Nephron (organoid): ENCODE measurements at regions not wholly inside any gene's neighbourhood (a gene's known extent, or its start where the extent isn't known, plus 50 kb on each side); places are given as distances from the start of the nearest gene placed in this dataset.

ENCODE experiments used
- H3K27ac Mint-ChIP-seq, 3 experiments: 2 replicates each; pipeline ENCODE4 v1.8.0; 2020; ENCODE audit warnings: mixed read lengths in 3 of 3, mild to moderate bottlenecking in 2 of 3, moderate library complexity in 1 of 3
- H3K27me3 Mint-ChIP-seq: 2 replicates; pipeline ENCODE4 v1.8.0; 2021; ENCODE audit warnings: low read depth, mild to moderate bottlenecking, moderate library complexity, mixed read lengths
- H3K36me3 Mint-ChIP-seq: 2 replicates; pipeline ENCODE4 v1.8.0; 2020; ENCODE audit warnings: low read depth, mixed read lengths
- H3K4me1 Mint-ChIP-seq: 2 replicates; pipeline ENCODE4 v1.8.0; 2020; ENCODE audit warnings: mixed read lengths
- H3K4me3 Mint-ChIP-seq, 3 experiments: 2 replicates each; pipeline ENCODE4 v1.8.0; 2020; ENCODE audit warnings: mild to moderate bottlenecking in 3 of 3, mixed read lengths in 3 of 3, moderate library complexity in 2 of 3
- H3K9me3 Mint-ChIP-seq: 2 replicates; pipeline ENCODE4 v1.8.0; 2020; ENCODE audit warnings: mixed read lengths
- CTCF ChIP-seq, 3 experiments: fragments of 200-600 bp; sonication (generic); IDR thresholded peaks; one replicate each; pipeline ENCODE4 v1.5.0; 2021; ENCODE audit warnings: antibody characterized with exemption in 3 of 3; ENCODE audit not compliant: unreplicated experiment in 3 of 3

- peaks cover 39% of the 10 kb centered on the region for H3K27me3 Mint-ChIP-seq
- no peak overlapping the region for H3K4me3 Mint-ChIP-seq
- no peaks in the 10 kb centered on the region for H3K4me1 Mint-ChIP-seq
- TF ChIP-seq CTCF (IDR thresholded peaks at IDR 0.05; ENCODE audit: unreplicated experiment in 3 of 3): peak; percentile 17 to 41 (median 29)
- no peaks in the 10 kb centered on the region for H3K9me3 Mint-ChIP-seq
- H3K36me3 Mint-ChIP-seq: no peaks in the 10 kb centered on the region
- H3K27ac Mint-ChIP-seq: no peak overlapping the region
These were observed 97.1 kb upstream of the IRX2 start for GRCh38 chr5:2848619-2849018.

- H3K9me3 Mint-ChIP-seq: no peaks in the 10 kb centered on the region
- TF ChIP-seq CTCF (IDR thresholded peaks at IDR 0.05; ENCODE audit: unreplicated experiment in 3 of 3): no peak
- H3K36me3 Mint-ChIP-seq: no peaks in the 10 kb centered on the region
- peaks cover 34% of the 10 kb centered on the region for H3K27me3 Mint-ChIP-seq
- H3K27ac Mint-ChIP-seq: no peak overlapping the region
- no peak overlapping the region for H3K4me3 Mint-ChIP-seq
- no peaks in the 10 kb centered on the region for H3K4me1 Mint-ChIP-seq
These were observed 96.1 kb upstream of the IRX2 start for GRCh38 chr5:2847608-2848007.

GRCh38 chr5:2841208-2841607 lies 89.7 kb upstream of the IRX2 start:
- no peaks in the 10 kb centered on the region for H3K4me1 Mint-ChIP-seq
- peaks cover 9% of the 10 kb centered on the region for H3K27me3 Mint-ChIP-seq

GRCh38 chr5:2840372-2840915 lies 89.0 kb upstream of the IRX2 start:
- TF ChIP-seq CTCF (IDR thresholded peaks at IDR 0.05; ENCODE audit: unreplicated experiment in 3 of 3): no peak
- no peaks in the 10 kb centered on the region for H3K36me3 Mint-ChIP-seq
- no peaks in the 10 kb centered on the region for H3K9me3 Mint-ChIP-seq
- H3K4me3 Mint-ChIP-seq: no peak overlapping the region
- no peaks in the 10 kb centered on the region for H3K4me1 Mint-ChIP-seq
- H3K27me3 Mint-ChIP-seq: peaks cover 5% of the 10 kb centered on the region
- H3K27ac Mint-ChIP-seq: no peak overlapping the region

More at GRCh38 chr5:2841208-2841607, 89.7 kb upstream of the IRX2 start:
- H3K4me3 Mint-ChIP-seq: no peak overlapping the region
- H3K27ac Mint-ChIP-seq: no peak overlapping the region
- TF ChIP-seq CTCF (IDR thresholded peaks at IDR 0.05; ENCODE audit: unreplicated experiment in 3 of 3): no peak
- no peaks in the 10 kb centered on the region for H3K9me3 Mint-ChIP-seq
- no peaks in the 10 kb centered on the region for H3K36me3 Mint-ChIP-seq

GRCh38 chr5:2836133-2836532 lies 84.7 kb upstream of the IRX2 start:
- Mint-ChIP-seq H3K36me3 (no peaks in the 10 kb centered on the region), H3K27ac (no peak overlapping the region), H3K4me1 (peaks cover 7% of the 10 kb centered on the region), H3K27me3 (peaks cover 26% of the 10 kb centered on the region), H3K9me3 (no peaks in the 10 kb centered on the region), H3K4me3 (no peak overlapping the region)
- no peak for TF ChIP-seq CTCF (IDR thresholded peaks at IDR 0.05; ENCODE audit: unreplicated experiment in 3 of 3)

GRCh38 chr5:2833556-2833955 lies 82.1 kb upstream of the IRX2 start:
- Mint-ChIP-seq H3K4me3 (peak overlapping the region in 1 of 3 experiments; percentile 38), H3K9me3 (no peaks in the 10 kb centered on the region), H3K4me1 (peaks cover 7% of the 10 kb centered on the region), H3K27ac (no peak overlapping the region), H3K36me3 (no peaks in the 10 kb centered on the region), H3K27me3 (peaks cover 44% of the 10 kb centered on the region)
- no peak for TF ChIP-seq CTCF (IDR thresholded peaks at IDR 0.05; ENCODE audit: unreplicated experiment in 3 of 3)
